ENCODE measurements at regions not wholly inside any gene's neighbourhood (a gene's known extent, or its start where the extent isn't known, plus 50 kb on each side); places are given as distances from the start of the nearest gene placed in this dataset.

DNA sequence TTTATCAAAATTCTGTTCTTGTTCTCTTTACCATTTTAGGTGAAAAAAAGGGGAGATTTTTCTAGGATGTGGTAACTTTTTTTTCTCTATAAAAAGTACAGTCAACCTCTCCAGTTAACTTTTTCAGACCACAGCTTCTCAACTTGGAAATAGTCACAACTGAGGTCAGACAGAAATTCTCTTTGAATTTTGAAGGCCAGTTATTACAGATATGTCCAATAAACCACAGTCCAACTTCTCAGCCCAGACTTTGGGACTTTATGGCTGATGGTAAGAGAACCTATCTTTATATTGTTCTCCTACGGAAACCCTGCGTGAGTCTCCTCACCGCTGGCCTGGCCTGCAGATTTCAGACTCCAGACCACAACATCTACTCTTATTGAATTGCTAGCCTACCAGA is 176.7 kb downstream of the DACT1 start:
- DNase-seq = no peak

DNA sequence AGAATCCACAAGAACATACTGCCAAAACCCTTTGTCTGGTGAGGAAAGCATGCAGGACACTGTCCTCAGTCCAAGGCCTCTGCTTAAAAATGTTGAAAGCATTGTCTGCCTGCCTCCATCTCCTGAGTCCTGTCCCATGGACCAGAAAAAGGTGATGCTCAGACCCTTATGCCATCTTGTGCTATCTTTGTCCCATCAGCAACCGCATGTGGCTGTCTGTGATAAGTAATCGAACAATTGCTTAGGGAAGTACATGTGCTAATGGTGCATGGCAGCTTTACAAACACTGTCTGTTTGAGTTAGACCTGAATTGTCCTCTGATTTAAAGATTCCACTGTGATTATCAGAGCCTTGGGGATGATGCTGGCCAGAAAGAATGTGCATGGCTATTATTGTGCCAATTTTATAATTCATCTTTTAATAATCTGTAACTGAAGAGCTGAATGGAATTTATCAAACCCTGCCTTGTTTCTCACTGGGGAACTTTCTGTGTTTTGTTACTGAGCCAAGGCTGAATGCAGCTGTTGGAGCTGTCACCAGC is 177.5 kb downstream of the DACT1 start:
- no peak for DNase-seq

GRCh38 chr14:58815794-58816193 is 178.0 kb downstream of the DACT1 start:
- DNase-seq = no peak

- no peak for DNase-seq
Measured at GRCh38 chr14:58816416-58817115, 178.8 kb downstream of the DACT1 start.

GRCh38 chr14:58817846-58818245 is 180.1 kb downstream of the DACT1 start:
- DNase-seq = no peak

DNA sequence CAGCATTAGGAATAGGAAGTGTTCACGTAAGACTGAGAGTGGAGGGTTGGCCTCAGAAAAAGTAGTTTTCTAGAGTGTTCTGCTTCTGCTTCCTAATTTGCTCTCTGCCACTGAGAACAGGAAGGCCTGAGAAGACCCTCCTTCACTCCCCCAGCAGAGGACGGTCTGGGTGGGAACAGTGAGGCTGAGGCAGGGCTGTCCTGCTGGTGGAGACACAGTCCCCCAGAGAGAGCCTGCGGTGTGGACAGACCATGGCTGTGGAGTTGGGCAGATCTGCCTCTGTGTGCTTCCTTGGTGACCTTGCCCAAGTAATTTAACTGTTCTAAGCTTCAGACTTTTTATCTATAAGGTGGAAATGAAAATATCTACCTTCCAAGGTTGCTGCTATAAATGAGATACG is 182.3 kb downstream of the DACT1 start:
- no peak for DNase-seq

DNA sequence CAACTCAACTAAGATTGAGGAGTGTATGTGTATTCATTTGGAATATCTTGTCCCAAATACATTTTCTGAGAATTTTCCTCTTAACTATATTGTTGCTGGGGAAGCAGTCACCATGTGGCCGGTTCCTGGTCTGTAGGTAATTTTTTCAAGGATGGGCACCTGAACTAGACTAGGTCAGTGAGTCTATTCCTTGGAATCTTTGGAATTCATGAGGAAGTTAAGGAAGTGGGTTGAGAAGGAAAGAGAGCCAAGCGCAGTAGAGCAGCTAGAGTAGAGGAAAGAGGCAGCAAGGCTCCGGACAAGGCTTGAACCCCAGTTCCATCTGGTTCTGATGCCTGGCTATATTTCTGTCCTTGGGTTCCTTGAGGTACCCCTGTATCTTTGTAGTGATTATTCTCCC is 183.7 kb downstream of the DACT1 start:
- DNase-seq = no peak

GRCh38 chr14:58822856-58823255 is 185.1 kb downstream of the DACT1 start:
- no peak for DNase-seq

DNA sequence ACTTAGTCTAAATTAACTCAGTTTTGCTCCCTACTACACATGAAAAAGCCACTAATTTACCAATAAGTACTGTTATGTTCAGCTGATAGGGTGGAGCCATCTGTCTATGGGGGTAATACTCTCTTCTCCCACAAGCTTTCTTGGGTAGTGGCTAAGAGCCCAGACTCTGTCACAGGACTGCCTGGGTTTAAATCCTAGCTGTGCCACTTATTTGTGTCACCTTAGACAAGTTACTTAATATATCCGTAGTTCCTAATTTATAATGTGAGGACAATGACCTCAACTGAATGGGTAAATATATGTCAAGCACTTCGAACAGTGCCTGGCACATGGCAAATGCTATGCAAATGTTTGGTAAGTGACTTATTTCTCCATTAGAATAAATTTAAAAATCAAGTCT is 185.6 kb downstream of the DACT1 start:
- no peak for DNase-seq

- no peak for DNase-seq
Measured at GRCh38 chr14:58824106-58824505, 186.3 kb downstream of the DACT1 start.

DNA sequence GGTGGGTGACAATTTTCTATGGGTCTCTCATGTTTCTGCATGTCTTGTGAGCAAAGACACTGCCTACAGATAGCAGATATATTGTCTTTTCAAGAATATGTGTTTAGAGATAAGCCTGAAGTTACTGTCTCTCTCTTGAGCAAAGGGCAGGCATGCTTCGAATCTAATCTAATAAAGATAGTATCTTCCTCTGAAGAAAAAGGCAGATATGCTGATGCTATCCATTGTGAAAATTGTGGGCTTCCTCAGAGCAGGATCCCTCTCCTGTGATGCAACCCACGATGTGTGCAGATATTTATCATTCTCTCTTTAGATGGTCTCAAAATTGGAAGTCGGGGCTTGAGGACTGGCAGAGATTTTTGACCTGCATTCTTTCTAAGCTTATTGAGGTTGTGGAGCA is 187.0 kb downstream of the DACT1 start:
- DNase-seq = no peak

DNA sequence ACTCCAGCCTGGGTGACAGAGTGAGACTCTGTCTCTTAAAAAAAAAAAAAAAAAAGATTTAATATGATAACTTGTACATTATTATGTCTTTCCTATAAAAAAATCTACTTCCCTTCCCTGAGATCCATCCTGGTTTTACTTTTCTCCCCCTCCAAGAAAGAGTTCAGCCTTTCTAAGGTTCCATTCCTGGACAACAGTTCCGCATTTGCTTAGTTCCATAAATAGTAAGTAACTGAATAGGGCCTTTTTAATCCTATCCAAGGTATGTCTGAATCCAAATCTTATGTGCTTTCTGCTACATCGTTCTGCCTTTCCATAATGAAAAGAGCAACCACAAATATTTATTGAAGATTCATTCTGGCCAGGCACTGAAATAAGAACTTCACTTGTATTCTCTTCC is 187.8 kb downstream of the DACT1 start:
- no peak for DNase-seq

DNA sequence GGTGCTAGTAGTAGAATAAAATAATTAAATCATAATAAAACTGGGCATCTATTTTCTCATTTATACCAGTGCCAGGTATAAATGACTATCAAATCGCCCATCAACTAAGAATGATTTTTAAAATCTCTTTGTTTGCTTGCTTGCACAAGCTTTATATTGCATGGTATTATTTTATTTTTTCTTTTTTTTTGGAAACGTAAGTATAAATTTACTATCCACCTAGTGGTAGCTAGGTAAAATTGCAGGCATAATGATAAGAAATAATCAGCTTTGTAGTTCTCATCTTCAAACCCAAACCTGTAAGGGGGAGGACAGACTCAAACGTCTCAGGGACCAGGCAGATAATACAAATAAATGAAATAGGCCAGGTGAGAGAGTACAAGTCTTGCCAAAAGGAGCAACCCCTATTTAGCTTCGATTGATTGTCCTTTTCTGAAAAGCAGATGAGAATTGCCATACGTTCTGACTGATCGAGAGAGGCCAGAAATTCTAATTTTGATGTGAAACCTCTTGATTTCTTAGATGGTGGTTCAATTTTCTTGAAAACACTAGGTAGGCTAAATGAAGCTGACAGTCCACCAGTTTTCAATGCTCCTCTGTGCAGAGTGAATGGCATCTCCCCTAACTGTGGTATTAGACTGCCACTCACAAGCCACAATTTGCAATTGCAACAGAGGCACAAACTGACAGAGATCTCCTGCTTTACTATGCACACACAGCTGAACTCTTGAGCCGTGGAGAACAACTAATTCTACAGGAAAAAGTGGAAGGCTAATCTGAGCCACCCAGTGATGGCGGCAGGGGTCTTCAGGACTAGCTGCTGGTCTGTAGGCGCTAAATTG is 189.3 kb downstream of the DACT1 start:
- no peak for DNase-seq

DNA sequence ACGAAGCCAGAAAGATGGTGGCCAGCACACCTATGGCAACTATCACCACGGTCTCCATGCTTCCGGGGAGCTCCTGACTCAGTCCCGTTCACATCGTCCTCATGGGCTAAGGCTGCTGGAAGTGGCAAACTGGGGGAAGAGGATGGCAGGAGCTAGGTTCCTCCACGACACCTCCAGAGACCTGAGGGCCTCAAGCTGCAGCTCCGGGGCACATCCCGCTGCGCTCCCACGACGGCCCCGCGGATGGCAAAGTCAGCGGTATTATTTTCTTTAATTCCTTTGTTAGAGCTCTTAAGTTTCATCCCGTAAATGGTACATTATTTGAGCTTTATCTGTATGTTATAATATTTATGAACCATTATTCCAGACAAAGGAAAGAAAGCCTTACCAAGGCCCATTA is 190.5 kb downstream of the DACT1 start:
- DNase-seq = no peak

DNA sequence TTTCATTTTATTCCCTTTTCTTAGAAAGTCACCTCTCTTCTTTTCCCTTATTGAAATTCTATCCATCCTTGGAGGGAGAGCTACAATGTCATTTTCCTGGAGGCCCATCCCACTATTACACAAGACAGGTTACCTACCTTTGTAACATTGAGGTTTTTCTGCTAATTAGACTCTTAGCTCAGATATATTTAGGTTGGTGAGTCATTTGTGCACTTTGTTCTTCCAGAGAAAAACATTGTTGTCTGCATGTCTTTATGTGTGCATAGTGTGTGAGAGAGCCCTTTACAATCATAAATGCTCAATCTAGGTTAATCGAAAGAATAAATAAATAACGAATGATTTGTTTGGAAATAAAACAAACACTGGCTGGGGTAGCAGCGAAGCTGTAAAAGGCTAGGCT is 191.8 kb downstream of the DACT1 start:
- no peak for DNase-seq

DNA sequence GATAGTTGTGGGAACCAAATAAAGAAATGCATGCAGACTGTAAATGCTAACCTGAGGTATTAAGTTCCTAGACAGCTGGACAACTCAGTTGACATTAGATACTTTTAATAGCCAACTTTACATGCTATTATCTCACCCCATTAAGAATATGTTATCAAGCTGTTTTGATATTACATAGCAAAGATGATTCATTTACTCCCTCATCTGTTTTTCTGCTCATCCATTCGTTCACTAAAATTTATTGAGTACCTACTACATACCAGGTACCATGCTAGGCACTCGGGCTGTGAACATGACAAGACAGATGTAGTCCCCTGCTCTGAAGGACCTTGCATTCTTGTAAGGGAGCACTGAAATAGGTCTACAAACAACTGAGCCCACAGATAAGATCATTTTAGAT is 192.4 kb downstream of the DACT1 start:
- no peak for DNase-seq

GRCh38 chr14:58832095-58832521 is 194.3 kb downstream of the DACT1 start:
- no peak for DNase-seq

GRCh38 chr14:58833634-58834378 is 196.0 kb downstream of the DACT1 start:
- DNase-seq = no peak

- DNase-seq = no peak
Measured at GRCh38 chr14:58836303-58836974, 198.7 kb downstream of the DACT1 start.

GRCh38 chr14:58839233-58839632 is 201.5 kb downstream of the DACT1 start:
- DNase-seq = no peak

DNA sequence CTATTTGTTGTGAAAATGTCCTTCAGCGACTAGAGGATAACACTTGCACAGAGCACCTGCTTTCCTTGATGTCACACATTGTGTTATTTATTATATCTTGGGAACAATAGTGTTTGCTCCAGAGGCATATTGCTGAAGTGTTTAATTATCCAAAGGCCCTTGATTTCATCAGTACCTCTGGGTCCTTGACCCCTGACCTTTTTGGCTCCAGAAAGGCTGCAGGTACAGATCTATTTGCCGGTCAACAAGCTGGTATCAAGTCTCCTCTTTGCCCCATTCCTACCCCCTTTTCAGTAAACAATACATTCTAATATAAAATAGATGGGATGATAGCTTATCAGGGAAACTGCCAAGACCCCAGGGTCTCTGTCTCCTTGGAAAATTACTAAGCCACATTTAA is 206.8 kb downstream of the DACT1 start:
- no peak for DNase-seq

All from renal pelvis (tissue), 1 donor.